GM13976 (cell line): ENCODE measurements at regions not wholly inside any gene's neighbourhood (a gene's known extent, or its start where the extent isn't known, plus 50 kb on each side); places are given as distances from the start of the nearest gene placed in this dataset.

Experiments used
- DNase-seq: peaks from one replicate; pipeline ENCODE4 v3.0.0; 2012; ENCODE audit warnings: low spot score
- in situ Hi-C: fragments of 300-500 bp; cut with MboI; formaldehyde crosslinking; loops from one replicate; pipeline ENCODE4 v1.12.0; 2022; ENCODE audit warnings: low sequenced_read_pairs, mixed read lengths, inconsistent platforms; ENCODE audit not compliant: unreplicated experiment
- TF ChIP-seq, protein P1 (sequence below): IDR thresholded peaks from 2 replicates; pipeline ENCODE4 v1.5.1; 2012; ENCODE audit warnings: borderline replicate concordance, mild to moderate bottlenecking; ENCODE audit not compliant: insufficient read depth; ENCODE audit errors: extremely low read depth, missing control alignments, control extremely low read depth

DNA sequence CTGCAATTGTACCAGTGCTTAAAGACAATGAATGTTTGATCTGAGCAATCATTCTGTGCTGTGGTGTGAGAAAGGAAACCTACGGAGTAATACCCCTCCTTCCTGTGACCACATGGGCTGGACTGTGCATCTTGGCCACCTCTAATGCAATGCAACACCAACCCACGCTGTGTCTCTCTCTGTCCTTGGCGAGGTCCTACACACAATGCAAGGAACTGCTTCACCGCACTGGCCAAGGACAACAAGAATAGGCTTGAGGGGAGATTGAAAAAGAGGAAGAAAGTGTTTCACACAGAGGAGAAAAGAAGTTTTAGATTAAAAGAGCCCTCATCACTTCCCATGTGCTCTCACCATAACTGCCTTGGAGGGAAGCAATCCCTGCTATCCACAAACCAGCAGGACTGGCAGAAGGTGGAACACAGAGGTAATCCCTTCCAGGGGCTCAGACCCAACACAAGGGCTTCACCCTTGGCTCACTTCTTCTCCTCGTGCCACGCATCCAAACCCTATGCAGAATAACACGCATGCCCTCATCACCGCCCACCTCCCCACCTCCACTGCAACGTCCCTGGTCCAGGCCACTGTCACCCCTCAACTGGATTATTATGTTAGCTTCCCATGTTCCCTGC lies 112.5 kb upstream of the ERG start:
- DNase-seq = no peak
- TF ChIP-seq, protein P1, sequence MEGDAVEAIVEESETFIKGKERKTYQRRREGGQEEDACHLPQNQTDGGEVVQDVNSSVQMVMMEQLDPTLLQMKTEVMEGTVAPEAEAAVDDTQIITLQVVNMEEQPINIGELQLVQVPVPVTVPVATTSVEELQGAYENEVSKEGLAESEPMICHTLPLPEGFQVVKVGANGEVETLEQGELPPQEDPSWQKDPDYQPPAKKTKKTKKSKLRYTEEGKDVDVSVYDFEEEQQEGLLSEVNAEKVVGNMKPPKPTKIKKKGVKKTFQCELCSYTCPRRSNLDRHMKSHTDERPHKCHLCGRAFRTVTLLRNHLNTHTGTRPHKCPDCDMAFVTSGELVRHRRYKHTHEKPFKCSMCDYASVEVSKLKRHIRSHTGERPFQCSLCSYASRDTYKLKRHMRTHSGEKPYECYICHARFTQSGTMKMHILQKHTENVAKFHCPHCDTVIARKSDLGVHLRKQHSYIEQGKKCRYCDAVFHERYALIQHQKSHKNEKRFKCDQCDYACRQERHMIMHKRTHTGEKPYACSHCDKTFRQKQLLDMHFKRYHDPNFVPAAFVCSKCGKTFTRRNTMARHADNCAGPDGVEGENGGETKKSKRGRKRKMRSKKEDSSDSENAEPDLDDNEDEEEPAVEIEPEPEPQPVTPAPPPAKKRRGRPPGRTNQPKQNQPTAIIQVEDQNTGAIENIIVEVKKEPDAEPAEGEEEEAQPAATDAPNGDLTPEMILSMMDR = no peak
- in situ Hi-C loops = no loop called here

DNA sequence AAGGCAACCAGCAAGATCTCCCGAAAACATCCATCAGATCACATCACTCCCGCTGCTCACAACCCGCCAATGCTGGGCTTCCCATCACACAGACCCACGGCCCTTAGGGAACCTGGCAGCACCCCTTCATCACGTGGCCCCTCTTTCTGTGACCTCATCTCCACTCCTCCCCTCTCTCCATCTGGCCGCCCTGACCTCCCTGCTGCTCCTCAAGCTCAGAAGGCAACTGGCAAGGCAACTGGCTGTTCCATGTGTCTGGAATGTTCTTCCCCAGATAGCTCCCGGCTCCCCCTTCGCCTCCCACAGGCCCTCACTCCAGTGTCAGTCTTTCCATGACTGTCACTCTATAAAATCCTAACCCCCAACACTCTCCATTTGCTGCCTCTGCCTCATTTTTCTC lies 113.0 kb upstream of the ERG start:
- no peak for DNase-seq
- TF ChIP-seq, protein P1 = no peak
- in situ Hi-C loops = no loop called here

DNA sequence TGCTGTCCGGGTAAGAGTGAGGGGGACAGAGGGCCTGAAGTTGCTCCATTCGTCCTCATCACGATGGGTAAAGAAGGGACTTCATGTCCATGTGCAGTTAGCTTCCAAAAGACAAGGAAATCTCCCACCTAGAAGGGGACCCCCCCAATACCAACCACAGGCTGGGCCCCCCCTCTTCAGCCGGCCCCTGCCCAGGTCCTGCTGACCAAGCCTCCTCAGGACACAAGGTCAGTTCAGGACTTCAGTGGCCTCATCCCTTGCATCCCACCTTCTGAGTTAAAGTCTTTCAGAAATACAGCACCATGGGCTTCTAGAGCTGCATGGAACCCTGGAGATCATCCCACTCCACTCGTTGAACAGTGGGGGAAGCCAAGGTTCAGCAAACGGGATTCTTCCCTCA lies 115.4 kb upstream of the ERG start:
- no peak for DNase-seq
- in situ Hi-C loops = no loop called here
- TF ChIP-seq, protein P1 = no peak

DNA sequence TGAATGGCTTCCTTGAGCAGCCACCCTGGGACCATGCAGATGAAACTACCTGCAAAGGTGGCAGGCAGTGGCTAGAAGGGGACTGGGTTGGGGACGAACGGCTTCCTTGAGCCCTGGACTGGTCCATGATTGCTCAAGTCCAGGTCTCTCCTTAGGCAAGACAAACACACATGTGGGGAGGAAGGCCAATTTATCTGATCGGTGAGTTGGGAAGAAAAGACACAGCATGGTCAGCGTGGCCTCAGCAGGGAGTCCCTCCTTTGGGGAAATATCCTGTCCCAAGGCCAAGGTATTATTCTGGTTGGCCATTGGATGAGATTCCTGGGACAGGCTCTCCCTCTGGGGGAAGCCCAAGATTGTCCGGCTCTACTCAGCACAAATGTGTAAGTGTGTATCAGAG lies 116.3 kb upstream of the ERG start:
- no peak for DNase-seq
- in situ Hi-C loops = no loop called here
- TF ChIP-seq, protein P1 = no peak

DNA sequence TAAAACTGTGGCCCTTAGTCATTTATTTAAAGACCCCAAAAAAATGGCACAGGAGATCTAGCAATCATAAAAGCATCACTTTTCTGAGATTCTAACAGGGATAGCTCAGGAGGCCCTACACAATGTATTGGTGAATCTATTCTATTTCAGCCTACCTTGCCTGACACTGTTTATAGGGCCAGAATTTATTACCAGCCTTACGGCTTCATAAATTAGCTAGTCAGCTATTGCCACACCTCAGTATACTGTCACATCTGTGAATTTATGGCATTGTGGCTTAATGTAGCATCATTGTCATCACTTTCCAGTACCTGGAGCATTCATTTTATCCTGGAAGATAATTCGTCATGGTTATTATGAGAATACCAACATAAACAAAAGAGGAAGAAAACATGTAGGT lies 121.2 kb upstream of the ERG start:
- DNase-seq = no peak
- in situ Hi-C loops = no loop called here
- TF ChIP-seq, protein P1 = no peak

DNA sequence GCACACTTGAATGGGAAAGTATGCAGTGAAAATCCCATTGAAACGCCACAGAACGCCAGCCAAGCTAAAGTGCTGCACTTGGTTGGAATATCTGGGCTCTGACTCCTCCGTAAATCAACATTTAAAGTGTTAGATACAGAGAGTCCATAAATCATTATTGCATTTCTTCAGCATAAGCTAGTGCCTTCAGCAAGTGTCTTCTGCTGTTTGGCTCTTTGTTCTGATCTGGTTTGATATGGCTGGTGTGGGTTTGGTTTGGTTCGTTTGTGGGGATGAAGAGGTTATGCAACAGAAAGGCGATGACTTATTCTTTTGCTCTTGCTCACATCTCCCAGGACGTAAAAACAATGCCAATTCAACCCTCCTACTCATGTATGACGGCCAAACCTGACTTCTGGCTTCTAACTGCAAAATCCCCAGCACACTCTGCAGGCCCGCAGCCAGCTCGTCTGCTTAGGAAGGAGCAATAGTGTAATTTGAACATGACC lies 121.8 kb upstream of the ERG start:
- in situ Hi-C loops = no loop called here
- TF ChIP-seq, protein P1 = no peak
- no peak for DNase-seq
